ENCODE measurements at regions not wholly inside any gene's neighbourhood (a gene's known extent, or its start where the extent isn't known, plus 50 kb on each side); places are given as distances from the start of the nearest gene placed in this dataset.

- peak in 1 of 2 donors; percentile 71 for DNase-seq
- WGBS, 5 donors, result 71 to 82% (median 76%) methylated on average over 4 of the region's 4 CpGs
Observed at GRCh38 chr7:94276027-94276426, 118.7 kb upstream of the COL1A2 start.

DNA sequence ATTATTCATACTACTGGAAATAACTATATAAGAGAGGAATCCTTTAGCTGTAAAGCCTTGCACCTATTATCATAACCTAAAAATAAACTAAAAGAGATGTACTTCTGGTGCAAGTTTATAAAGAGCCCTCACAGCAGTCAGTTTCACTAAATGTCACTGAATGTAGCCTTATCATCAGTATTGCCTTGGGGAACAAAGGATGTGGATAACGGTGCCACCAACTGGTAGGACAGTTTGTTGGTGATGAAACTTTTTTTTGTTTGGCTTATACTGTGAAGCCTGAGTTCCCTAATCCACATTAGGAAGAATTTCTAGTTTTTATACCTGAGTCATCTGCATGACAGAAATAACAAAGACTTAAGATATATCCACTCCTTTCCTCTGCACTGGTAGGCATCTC, 117.9 kb upstream of the COL1A2 start:
- Histone ChIP-seq H3K27me3 (peaks cover 0 to 4% (median 0%) of the 10 kb centered on the region in 3 donors), H3K4me3 (no peak overlapping the region), H3K9me3 (no peaks in the 10 kb centered on the region), H3K4me1 (no peaks in the 10 kb centered on the region), H3K36me3 (no peaks in the 10 kb centered on the region), H3K27ac (no peak overlapping the region)
- no peak for DNase-seq
- WGBS, 5 donors, result 8 to 19% (median 16%) methylated on average over 1 of the region's 1 CpG
- intact Hi-C loops (cut with DNase I; ENCODE audit: low total_unique reads), result no loop called here
- TF ChIP-seq EP300 (IDR thresholded peaks at IDR 0.05), result no peak
- TF ChIP-seq CTCF (IDR thresholded peaks at IDR 0.05), result no peak
- no peak for TF ChIP-seq POLR2AphosphoS5 (IDR thresholded peaks at IDR 0.05)
- no peak for TF ChIP-seq POLR2A (IDR thresholded peaks at IDR 0.05)

More at GRCh38 chr7:94276027-94276426, 118.7 kb upstream of the COL1A2 start:
- Histone ChIP-seq H3K4me1 (no peaks in the 10 kb centered on the region), H3K27me3 (no peaks in the 10 kb centered on the region), H3K4me3 (no peak overlapping the region), H3K9me3 (no peaks in the 10 kb centered on the region), H3K27ac (no peak overlapping the region), H3K36me3 (no peaks in the 10 kb centered on the region)
- intact Hi-C loops (cut with DNase I; ENCODE audit: low total_unique reads), result no loop called here
- TF ChIP-seq CTCF (IDR thresholded peaks at IDR 0.05) (no peak), POLR2AphosphoS5 (IDR thresholded peaks at IDR 0.05) (no peak), POLR2A (IDR thresholded peaks at IDR 0.05) (no peak), EP300 (IDR thresholded peaks at IDR 0.05) (no peak)

DNA sequence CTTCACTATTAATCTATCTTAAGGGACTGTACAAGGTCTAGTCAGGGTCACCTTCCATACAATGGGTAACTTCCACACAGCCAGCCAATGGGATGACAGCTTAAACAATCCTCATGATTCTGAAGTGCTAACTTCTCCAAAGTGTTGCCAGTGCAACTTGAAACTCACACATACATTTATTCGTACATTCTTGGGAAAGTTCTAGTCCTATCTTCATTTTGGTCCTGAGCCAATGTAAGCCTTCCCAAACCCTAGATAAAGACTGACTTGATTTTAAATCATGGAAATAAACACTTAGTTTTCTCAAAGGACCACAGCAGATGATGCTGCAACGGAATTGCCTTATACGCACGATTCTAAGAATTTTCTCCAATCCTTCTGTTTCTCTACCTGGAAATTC, 117.5 kb upstream of the COL1A2 start:
- no peaks in the 10 kb centered on the region for H3K9me3 ChIP-seq
- no peak for DNase-seq
- H3K4me3 ChIP-seq, result no peak overlapping the region
- 71 to 91% (median 82%) methylated on average over 4 of the region's 4 CpGs for WGBS, 5 donors
- no peak overlapping the region for H3K27ac ChIP-seq
- intact Hi-C loops (cut with DNase I; ENCODE audit: low total_unique reads), result no loop called here
- H3K27me3 ChIP-seq, result peaks cover 0 to 5% (median 4%) of the 10 kb centered on the region in 3 donors
- no peaks in the 10 kb centered on the region for H3K4me1 ChIP-seq
- TF ChIP-seq CTCF (IDR thresholded peaks at IDR 0.05), result no peak
- TF ChIP-seq EP300 (IDR thresholded peaks at IDR 0.05), result no peak
- no peak for TF ChIP-seq POLR2AphosphoS5 (IDR thresholded peaks at IDR 0.05)
- TF ChIP-seq POLR2A (IDR thresholded peaks at IDR 0.05), result no peak
- H3K36me3 ChIP-seq, result no peaks in the 10 kb centered on the region

- Histone ChIP-seq H3K9me3 (no peaks in the 10 kb centered on the region), H3K27me3 (peaks cover 0 to 5% (median 5%) of the 10 kb centered on the region in 3 donors), H3K4me1 (no peaks in the 10 kb centered on the region), H3K27ac (no peak overlapping the region), H3K36me3 (no peaks in the 10 kb centered on the region), H3K4me3 (no peak overlapping the region)
- intact Hi-C loops (cut with DNase I; ENCODE audit: low total_unique reads), result loop anchor here (10.0 kb wide), 1 partner anchor 144 kb away; no protein-coding TSS in a partner anchor
- 50 to 65% (median 51%) methylated on average over 2 of the region's 2 CpGs for WGBS, 5 donors
- TF ChIP-seq EP300 (IDR thresholded peaks at IDR 0.05), result no peak
- no peak for TF ChIP-seq POLR2AphosphoS5 (IDR thresholded peaks at IDR 0.05)
- TF ChIP-seq CTCF (IDR thresholded peaks at IDR 0.05), result no peak
- TF ChIP-seq POLR2A (IDR thresholded peaks at IDR 0.05), result no peak
- no peak for DNase-seq
Observed at GRCh38 chr7:94280851-94281250, 113.8 kb upstream of the COL1A2 start.
